Bronchial epithelial cell (primary cell): ENCODE measurements at regions not wholly inside any gene's neighbourhood (a gene's known extent, or its start where the extent isn't known, plus 50 kb on each side); places are given as distances from the start of the nearest gene placed in this dataset.

Experiments
- DNase-seq: peaks from one replicate; pipeline ENCODE4 v3.0.0-alpha.2; 2010; ENCODE audit warnings: low read depth
- FAIRE-seq: peaks from 2 replicates; lab custom pipeline; 2011; peaks lifted over from hg19 to GRCh38; lab: Jason Lieb, UNC
- H3K27me3 ChIP-seq: 2 replicates; pipeline ENCODE4 v1.5.1; 2011; ENCODE audit warnings: low read length; ENCODE audit not compliant: control insufficient read depth, insufficient read depth
- H3K36me3 ChIP-seq: 2 replicates; pipeline ENCODE4 v1.5.1; 2011; ENCODE audit warnings: low read length; ENCODE audit not compliant: control insufficient read depth, insufficient read depth
- H3K4me3 ChIP-seq: 2 replicates; pipeline ENCODE4 v1.5.1; 2011; ENCODE audit warnings: mild to moderate bottlenecking, low read depth, low read length, control low read depth
- CTCF ChIP-seq: IDR thresholded peaks from 2 replicates; pipeline ENCODE4 v1.5.1; 2011; ENCODE audit warnings: mild to moderate bottlenecking, moderate library complexity, low read length, control low read depth, inconsistent platforms; ENCODE audit not compliant: insufficient read depth, severe bottlenecking

DNA sequence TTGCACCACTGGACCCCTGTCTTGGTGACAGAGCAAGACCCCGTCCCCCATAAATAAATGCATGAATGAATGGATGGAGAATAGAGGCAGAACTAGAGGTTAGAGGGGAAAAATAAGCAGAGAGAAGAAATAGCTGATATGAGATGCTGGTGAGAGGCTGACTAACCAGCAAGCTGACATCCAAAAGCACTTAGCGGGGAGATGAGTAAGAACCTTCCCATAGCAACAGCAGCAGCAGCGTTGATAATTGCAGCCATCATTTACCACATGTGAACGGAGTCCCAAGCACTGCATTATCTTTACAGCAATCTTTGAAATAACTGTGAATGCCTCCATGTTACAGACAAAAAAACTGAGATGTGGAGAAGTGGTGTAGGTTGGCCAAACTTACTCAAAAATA lies 777.3 kb upstream of the EEF2KMT start:
- no peak for DNase-seq
- no peaks in the 10 kb centered on the region for H3K27me3 ChIP-seq
- no peak for FAIRE-seq
- no peak for TF ChIP-seq CTCF
- H3K4me3 ChIP-seq = no peak overlapping the region
- no peaks in the 10 kb centered on the region for H3K36me3 ChIP-seq

DNA sequence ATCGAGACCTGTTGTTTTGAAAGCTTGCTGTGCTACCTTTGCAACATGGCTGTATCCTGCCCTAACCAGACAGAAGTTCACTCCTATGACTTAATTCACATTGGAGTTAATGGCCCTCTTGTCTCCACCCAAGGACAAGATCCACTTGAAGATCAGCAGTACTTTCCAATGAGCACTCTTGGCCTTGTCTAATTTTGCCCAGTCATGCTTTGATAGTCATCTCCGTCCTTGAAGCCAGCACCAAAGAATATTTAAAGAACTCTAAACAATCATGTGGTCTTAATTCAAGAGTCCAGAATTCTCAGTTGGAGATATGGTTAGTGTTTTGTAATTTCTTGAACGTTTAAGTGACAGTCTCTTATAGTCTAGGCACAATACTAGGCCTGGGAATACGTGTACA lies 775.6 kb upstream of the EEF2KMT start:
- Histone ChIP-seq H3K27me3 (no peaks in the 10 kb centered on the region), H3K36me3 (no peaks in the 10 kb centered on the region), H3K4me3 (no peak overlapping the region)
- FAIRE-seq (no peak), DNase-seq (no peak)
- TF ChIP-seq CTCF = no peak

DNA sequence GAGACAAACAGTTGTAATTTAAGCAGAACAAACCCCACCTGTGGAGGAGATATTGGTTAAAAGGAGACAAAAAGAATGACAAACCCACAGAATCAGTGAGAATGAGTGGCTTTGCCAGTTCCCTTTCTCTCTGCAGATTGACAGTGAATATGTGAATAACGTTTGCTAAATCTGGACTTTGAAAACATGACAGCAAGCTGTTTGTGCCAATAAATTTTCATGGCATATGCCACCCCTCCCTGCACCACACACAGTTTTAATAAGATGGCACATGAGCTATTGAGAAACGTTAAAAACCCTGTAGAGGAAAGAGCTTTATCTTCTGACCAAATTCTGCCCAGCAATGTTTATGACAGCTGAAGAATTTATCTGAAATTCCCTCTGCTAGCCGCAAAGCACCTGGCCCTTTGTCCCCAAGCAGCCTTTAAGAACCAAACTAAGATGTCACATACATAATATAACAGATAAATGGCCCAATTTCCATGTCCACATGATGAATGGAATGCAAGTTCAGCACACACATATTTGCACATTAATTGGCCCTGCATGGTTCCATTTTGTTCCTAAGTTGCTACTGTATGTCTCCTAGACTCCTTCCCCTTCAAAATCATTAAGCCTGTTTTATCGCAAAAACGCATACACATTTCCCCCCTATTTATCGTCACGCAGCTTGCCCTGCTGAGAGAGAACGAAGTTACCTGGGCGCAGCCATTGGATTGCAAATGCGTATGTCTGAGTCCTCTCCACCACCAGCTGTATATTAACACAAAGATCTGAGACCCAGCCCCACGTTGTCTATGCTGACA lies 773.5 kb upstream of the EEF2KMT start:
- no peaks in the 10 kb centered on the region for H3K36me3 ChIP-seq
- FAIRE-seq = no peak
- TF ChIP-seq CTCF = no peak
- no peak for DNase-seq
- H3K4me3 ChIP-seq = no peak overlapping the region
- H3K27me3 ChIP-seq = no peaks in the 10 kb centered on the region

DNA sequence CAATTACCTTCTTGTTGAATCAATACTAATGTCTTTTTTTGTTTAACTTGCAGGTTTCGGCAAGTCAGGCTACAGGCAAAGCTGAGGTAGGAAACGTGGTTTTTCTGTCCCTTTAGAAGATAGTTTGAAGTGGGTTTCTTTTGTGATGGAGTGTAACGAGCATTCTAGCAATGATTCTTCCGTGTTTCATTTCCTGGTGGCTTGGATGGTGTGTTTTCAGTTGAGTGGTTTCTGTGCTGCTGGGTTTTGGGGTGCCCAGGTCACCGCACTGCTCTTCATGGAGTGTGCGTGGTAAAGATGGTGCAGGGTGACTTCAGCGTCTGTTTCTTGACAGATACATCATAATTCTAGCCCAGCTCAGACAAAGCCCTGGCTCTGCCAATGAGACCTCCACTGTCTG lies 769.7 kb upstream of the EEF2KMT start:
- no peak for FAIRE-seq
- Histone ChIP-seq H3K27me3 (no peaks in the 10 kb centered on the region), H3K4me3 (no peak overlapping the region), H3K36me3 (no peaks in the 10 kb centered on the region)
- TF ChIP-seq CTCF = no peak
- DNase-seq = no peak

DNA sequence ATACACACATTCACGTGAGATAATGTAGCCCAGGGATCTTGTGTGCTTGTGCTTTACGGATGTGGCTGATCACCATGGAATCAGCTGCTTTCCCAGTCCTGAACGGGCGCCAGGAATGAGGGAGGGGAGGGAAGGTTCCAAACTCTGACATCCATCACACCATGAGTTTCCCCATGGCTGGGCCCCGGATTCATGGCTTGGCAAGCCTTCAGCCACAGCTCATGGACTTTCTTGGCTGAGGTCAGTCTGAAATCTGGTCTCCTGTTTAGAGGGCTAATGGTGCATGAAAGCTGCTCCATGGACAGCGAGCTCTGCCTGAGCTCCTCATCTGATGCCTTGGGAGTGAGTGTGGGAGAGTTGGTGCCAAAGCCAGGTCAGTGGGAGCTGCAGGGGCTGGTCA lies 767.6 kb upstream of the EEF2KMT start:
- Histone ChIP-seq H3K27me3 (no peaks in the 10 kb centered on the region), H3K36me3 (no peaks in the 10 kb centered on the region), H3K4me3 (no peak overlapping the region)
- peak; percentile 75 for FAIRE-seq
- TF ChIP-seq CTCF = no peak
- DNase-seq = no peak
